HG03520 (cell line): ENCODE measurements at regions not wholly inside any gene's neighbourhood (a gene's known extent, or its start where the extent isn't known, plus 50 kb on each side); places are given as distances from the start of the nearest gene placed in this dataset.

ENCODE experiments used
- ATAC-seq: cut with Tn5 transposase; IDR thresholded peaks from one replicate; pipeline ENCODE4 v1.9.1; 2021; ENCODE audit warnings: mild to moderate bottlenecking, moderate library complexity; ENCODE audit not compliant: unreplicated experiment

- no peak for ATAC-seq
Measured at GRCh38 chr1:193525411-193525810, 339.0 kb upstream of the B3GALT2 start.

- no peak for ATAC-seq
Measured at GRCh38 chr1:193524616-193525015, 338.2 kb upstream of the B3GALT2 start.

GRCh38 chr1:193524021-193524420 lies 337.6 kb upstream of the B3GALT2 start:
- ATAC-seq, result no peak

GRCh38 chr1:193520472-193520871 lies 334.1 kb upstream of the B3GALT2 start:
- no peak for ATAC-seq

- no peak for ATAC-seq
Measured at GRCh38 chr1:193519922-193520321, 333.5 kb upstream of the B3GALT2 start.

- no peak for ATAC-seq
Measured at GRCh38 chr1:193516755-193517388, 330.5 kb upstream of the B3GALT2 start.

- ATAC-seq, result no peak
Measured at GRCh38 chr1:193514397-193514796, 328.0 kb upstream of the B3GALT2 start.

- ATAC-seq, result no peak
Measured at GRCh38 chr1:193513032-193513431, 326.6 kb upstream of the B3GALT2 start.

GRCh38 chr1:193504920-193505319 lies 318.5 kb upstream of the B3GALT2 start:
- ATAC-seq, result no peak

GRCh38 chr1:193498088-193498655 lies 311.8 kb upstream of the B3GALT2 start:
- ATAC-seq, result no peak

GRCh38 chr1:193494368-193494767 lies 308.0 kb upstream of the B3GALT2 start:
- ATAC-seq, result no peak

- ATAC-seq, result no peak
Measured at GRCh38 chr1:193489191-193489590, 302.8 kb upstream of the B3GALT2 start.

GRCh38 chr1:193487722-193488121 lies 301.3 kb upstream of the B3GALT2 start:
- no peak for ATAC-seq

- no peak for ATAC-seq
Measured at GRCh38 chr1:193486671-193487229, 300.3 kb upstream of the B3GALT2 start.

GRCh38 chr1:193480755-193481154 lies 294.3 kb upstream of the B3GALT2 start:
- no peak for ATAC-seq

- ATAC-seq, result peak; percentile 96
Measured at GRCh38 chr1:193479187-193479586, 292.8 kb upstream of the B3GALT2 start.

GRCh38 chr1:193476748-193477147 lies 290.3 kb upstream of the B3GALT2 start:
- ATAC-seq, result no peak

GRCh38 chr1:193473932-193474331 lies 287.5 kb upstream of the B3GALT2 start:
- no peak for ATAC-seq

- no peak for ATAC-seq
Measured at GRCh38 chr1:193472838-193473398, 286.5 kb upstream of the B3GALT2 start.

- ATAC-seq, result no peak
Measured at GRCh38 chr1:193472430-193472829, 286.0 kb upstream of the B3GALT2 start.

- no peak for ATAC-seq
Measured at GRCh38 chr1:193471981-193472380, 285.6 kb upstream of the B3GALT2 start.

- no peak for ATAC-seq
Measured at GRCh38 chr1:193463326-193463932, 277.0 kb upstream of the B3GALT2 start.
